ENCODE measurements at regions not wholly inside any gene's neighbourhood (a gene's known extent, or its start where the extent isn't known, plus 50 kb on each side); places are given as distances from the start of the nearest gene placed in this dataset.

- DNase-seq (ENCODE audit: low read depth): peak; percentile 63
- H3K4me3 ChIP-seq (ENCODE audit: low read depth, low read length): no peak overlapping the region
- no peak for TF ChIP-seq CTCF (IDR thresholded peaks at IDR 0.05; ENCODE audit: insufficient read depth, low read length)
Measured at GRCh38 chr2:128535953-128536352, 217.3 kb upstream of the HS6ST1 start.

GRCh38 chr2:128536925-128537620 lies 218.4 kb upstream of the HS6ST1 start:
- H3K4me3 ChIP-seq (ENCODE audit: low read depth, low read length): no peak overlapping the region
- no peak for TF ChIP-seq CTCF (IDR thresholded peaks at IDR 0.05; ENCODE audit: insufficient read depth, low read length)
- DNase-seq (ENCODE audit: low read depth): peak; percentile 81

- DNase-seq (ENCODE audit: low read depth): no peak
- H3K4me3 ChIP-seq (ENCODE audit: low read depth, low read length): no peak overlapping the region
- TF ChIP-seq CTCF (IDR thresholded peaks at IDR 0.05; ENCODE audit: insufficient read depth, low read length): no peak
Measured at GRCh38 chr2:128537646-128538045, 219.0 kb upstream of the HS6ST1 start.

GRCh38 chr2:128538396-128538795 lies 219.7 kb upstream of the HS6ST1 start:
- H3K4me3 ChIP-seq (ENCODE audit: low read depth, low read length): no peak overlapping the region
- no peak for DNase-seq (ENCODE audit: low read depth)
- TF ChIP-seq CTCF (IDR thresholded peaks at IDR 0.05; ENCODE audit: insufficient read depth, low read length): no peak

GRCh38 chr2:128540670-128541069 lies 222.0 kb upstream of the HS6ST1 start:
- H3K4me3 ChIP-seq (ENCODE audit: low read depth, low read length): no peak overlapping the region
- no peak for DNase-seq (ENCODE audit: low read depth)
- no peak for TF ChIP-seq CTCF (IDR thresholded peaks at IDR 0.05; ENCODE audit: insufficient read depth, low read length)

- no peak for TF ChIP-seq CTCF (IDR thresholded peaks at IDR 0.05; ENCODE audit: insufficient read depth, low read length)
- DNase-seq (ENCODE audit: low read depth): peak; percentile 58
- H3K4me3 ChIP-seq (ENCODE audit: low read depth, low read length): no peak overlapping the region
Measured at GRCh38 chr2:128541448-128541847, 222.8 kb upstream of the HS6ST1 start.

- H3K4me3 ChIP-seq (ENCODE audit: low read depth, low read length): no peak overlapping the region
- DNase-seq (ENCODE audit: low read depth): no peak
- no peak for TF ChIP-seq CTCF (IDR thresholded peaks at IDR 0.05; ENCODE audit: insufficient read depth, low read length)
Measured at GRCh38 chr2:128543036-128543435, 224.4 kb upstream of the HS6ST1 start.

All from fibroblast of the aortic adventitia (primary cell).